SK-N-SH (cell line): ENCODE measurements at regions not wholly inside any gene's neighbourhood (a gene's known extent, or its start where the extent isn't known, plus 50 kb on each side); places are given as distances from the start of the nearest gene placed in this dataset.
A peak's percentile ranks its signal among the peaks of the same experiment; 100 is the strongest.

Experiments used
- CTCF ChIA-PET: fragments of 300-600, 350-600 bp; formaldehyde crosslinking; extraction: SDS; loops from one replicate; lab custom pipeline; 2021; lab: Yijun Ruan, JAX
- POLR2A ChIA-PET: fragments of 350-600 bp; sonication (Branson Sonifier 250); formaldehyde crosslinking; extraction: SDS; loops from one replicate; lab custom pipeline; 2020; ENCODE audit warnings: antibody characterized with exemption, inconsistent platforms; lab: Yijun Ruan, JAX
- DNase-seq: peaks from one replicate; pipeline ENCODE4 v3.0.0; 2012
- H2AFZ ChIP-seq: fragments of 200-600 bp; sonication (generic); 2 replicates; pipeline ENCODE4 v1.8.1; 2016; ENCODE audit warnings: antibody characterized with exemption, mild to moderate bottlenecking, low read depth
- H3F3A ChIP-seq: fragments of 200-600 bp; sonication (generic); replicated peaks from 2 replicates; pipeline ENCODE3; 2016; ENCODE audit warnings: antibody characterized with exemption, mild to moderate bottlenecking; ENCODE audit not compliant: insufficient read depth
- H3K27ac ChIP-seq, 2 experiments: fragments of 200-500 bp in 1 of 2; fragments of 200-600 bp in 1 of 2; sonication (Bioruptor generic) in 1 of 2; sonication (generic), shearing (Covaris generic) in 1 of 2; 2 replicates each; pipeline versions ENCODE4 v1.5.1 to v1.6.1; 2014 to 2016; ENCODE audit warnings: low read depth in 2 of 2, inconsistent platforms in 1 of 2, low read length in 1 of 2, mild to moderate bottlenecking in 1 of 2, mixed read lengths in 1 of 2
- H3K27me3 ChIP-seq: fragments of 200-600 bp; sonication (generic), shearing (Covaris generic); 2 replicates; pipeline ENCODE4 v1.6.1; 2016; ENCODE audit warnings: mixed run types; ENCODE audit not compliant: insufficient read depth
- H3K36me3 ChIP-seq, 2 experiments: fragments of 200-500 bp in 1 of 2; fragments of 200-600 bp in 1 of 2; sonication (Bioruptor generic) in 1 of 2; sonication (generic) in 1 of 2; replicated peaks in 1 of 2; 2 replicates each; pipeline versions ENCODE3 to v1.5.1; 2014 to 2016; ENCODE audit warnings: low read length in 1 of 2, mild to moderate bottlenecking in 1 of 2; ENCODE audit not compliant: insufficient read depth in 2 of 2, control insufficient read depth in 1 of 2
- H3K4me1 ChIP-seq, 2 experiments: fragments of 200-500 bp in 1 of 2; fragments of 200-600 bp in 1 of 2; sonication (Bioruptor generic) in 1 of 2; sonication (generic), shearing (Covaris generic) in 1 of 2; 2 replicates each; pipeline versions ENCODE4 v1.5.1 to v1.6.1; 2014 to 2016; ENCODE audit warnings: low read depth in 1 of 2, low read length in 1 of 2, mixed run types in 1 of 2; ENCODE audit not compliant: insufficient read depth in 2 of 2, control insufficient read depth in 1 of 2
- H3K4me2 ChIP-seq: fragments of 200-600 bp; sonication (generic), shearing (Covaris generic); 2 replicates; pipeline ENCODE4 v1.6.1; 2017; ENCODE audit warnings: mixed run types
- H3K4me3 ChIP-seq, 2 experiments: fragments of 200-500 bp in 1 of 2; fragments of 200-600 bp in 1 of 2; sonication (Bioruptor generic) in 1 of 2; sonication (generic), shearing (Covaris generic) in 1 of 2; 2 replicates each; pipeline versions ENCODE4 v1.5.1 to v1.8.1; 2014 to 2016; ENCODE audit warnings: low read depth in 2 of 2, inconsistent platforms in 1 of 2, low read length in 1 of 2, mild to moderate bottlenecking in 1 of 2, mixed read lengths in 1 of 2, moderate library complexity in 1 of 2
- H3K79me2 ChIP-seq: fragments of 200-600 bp; sonication (generic); 2 replicates; pipeline ENCODE4 v1.8.1; 2017; ENCODE audit warnings: mild to moderate bottlenecking; ENCODE audit not compliant: insufficient read depth
- H3K9ac ChIP-seq: fragments of 200-600 bp; sonication (generic); 2 replicates; pipeline ENCODE4 v1.6.1; 2017; ENCODE audit warnings: mixed run types
- H3K9me2 ChIP-seq: fragments of 200-600 bp; sonication (generic); 2 replicates; pipeline ENCODE4 v1.6.1; 2017; ENCODE audit warnings: mixed run types
- H3K9me3 ChIP-seq: fragments of 200-600 bp; sonication (generic); 2 replicates; pipeline ENCODE4 v1.6.1; 2017; ENCODE audit warnings: mixed run types, mild to moderate bottlenecking, moderate library complexity
- H4K20me1 ChIP-seq: fragments of 200-600 bp; sonication (generic); 2 replicates; pipeline ENCODE4 v1.6.1; 2017; ENCODE audit warnings: mild to moderate bottlenecking, mixed run types; ENCODE audit not compliant: insufficient read depth
- EP300 ChIP-seq, 2 experiments: IDR thresholded peaks; 2 replicates each; pipeline versions ENCODE4 v1.4.0 to v1.6.1; 2012; ENCODE audit warnings: borderline replicate concordance in 1 of 2, low read depth in 1 of 2, low read length in 1 of 2
- EZH2phosphoT487 ChIP-seq: fragments of 200-600 bp; sonication (generic); IDR thresholded peaks from 2 replicates; pipeline ENCODE4 v1.6.1; 2017; ENCODE audit warnings: low read depth, mixed run types, mild to moderate bottlenecking, antibody characterized with exemption, moderate library complexity, borderline replicate concordance
- FOSL2 ChIP-seq: IDR thresholded peaks from 2 replicates; pipeline ENCODE4 v1.4.0; 2012; ENCODE audit warnings: low read depth, mild to moderate bottlenecking, moderate library complexity, borderline replicate concordance
- JUND ChIP-seq: IDR thresholded peaks from 2 replicates; pipeline ENCODE4 v1.4.0; 2012
- MEF2A ChIP-seq: IDR thresholded peaks from 2 replicates; pipeline ENCODE4 v1.4.0; 2012; ENCODE audit warnings: low read depth, borderline replicate concordance
- MXI1 ChIP-seq: IDR thresholded peaks from 2 replicates; pipeline ENCODE4 v1.6.1; 2012; ENCODE audit warnings: mild to moderate bottlenecking, low read depth, low read length, improper control_type of control experiment
- RFX5 ChIP-seq: IDR thresholded peaks from 2 replicates; pipeline ENCODE4 v1.6.1; 2012; ENCODE audit warnings: mild to moderate bottlenecking, improper control_type of control experiment, low read length
- TAF1 ChIP-seq: IDR thresholded peaks from 2 replicates; pipeline ENCODE4 v1.6.1; 2012; ENCODE audit warnings: low read depth, mild to moderate bottlenecking, low read length, moderate library complexity, borderline replicate concordance
- TCF12 ChIP-seq: IDR thresholded peaks from 2 replicates; pipeline ENCODE4 v1.4.0; 2012
- TEAD4 ChIP-seq: IDR thresholded peaks from 2 replicates; pipeline ENCODE4 v1.4.0; 2012; ENCODE audit warnings: mild to moderate bottlenecking, borderline replicate concordance; ENCODE audit not compliant: insufficient read depth
- YY1 ChIP-seq: IDR thresholded peaks from 2 replicates; pipeline ENCODE4 v1.4.0; 2012; ENCODE audit warnings: low read depth, mild to moderate bottlenecking
- WGBS: methylation state at CpG from one replicate; pipeline ENCODE4 v1.1.6; 2017; ENCODE audit warnings: low lambda C conversion rate; 5-methylcytosine and 5-hydroxymethylcytosine counted together
- TF ChIP-seq, protein P1 (sequence below): fragments of 150-350 bp; IDR thresholded peaks from 2 replicates; pipeline ENCODE4 v1.6.1; 2017; ENCODE audit warnings: antibody characterized with exemption, low read length, low read depth, borderline replicate concordance
- TF ChIP-seq, protein P2 (sequence below): IDR thresholded peaks from 2 replicates; pipeline ENCODE4 v1.4.0; 2012; ENCODE audit warnings: low read depth, borderline replicate concordance
- TF ChIP-seq, protein P3 (sequence below): IDR thresholded peaks from 2 replicates; pipeline ENCODE4 v1.4.0; 2012; ENCODE audit warnings: low read depth

DNA sequence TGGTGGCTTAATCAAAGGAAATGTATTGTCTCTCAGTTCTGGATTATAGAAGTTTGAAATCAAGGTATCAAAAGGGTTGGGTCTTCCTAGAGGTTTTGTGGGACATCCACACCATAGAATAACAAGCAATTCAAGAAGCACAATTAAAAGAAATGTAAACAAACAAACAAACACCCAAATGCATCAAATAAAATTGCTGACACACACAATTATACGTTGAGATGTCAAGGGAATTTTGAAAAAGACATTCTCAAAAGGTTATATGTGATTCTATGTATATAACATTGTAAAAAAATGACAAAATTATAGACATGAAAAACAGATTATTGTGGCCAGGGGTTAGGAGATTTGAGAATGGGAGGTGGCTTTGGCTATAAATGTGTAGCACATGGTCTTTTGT is 250.7 kb upstream of the AGA start:
- Histone ChIP-seq H3K27ac (no peak overlapping the region), H3K27me3 (no peaks in the 10 kb centered on the region; the same call in 1 of the 2 replicates)
- no peak for TF ChIP-seq EP300 (IDR thresholded peaks at IDR 0.05; ENCODE audit: borderline replicate concordance in 1 of 2, low read depth in 1 of 2, low read length in 1 of 2)
- no peak for TF ChIP-seq EZH2phosphoT487
- TF ChIP-seq TAF1, result no peak
- no peak for TF ChIP-seq YY1
- no peak for TF ChIP-seq MEF2A
- TF ChIP-seq, protein P1, sequence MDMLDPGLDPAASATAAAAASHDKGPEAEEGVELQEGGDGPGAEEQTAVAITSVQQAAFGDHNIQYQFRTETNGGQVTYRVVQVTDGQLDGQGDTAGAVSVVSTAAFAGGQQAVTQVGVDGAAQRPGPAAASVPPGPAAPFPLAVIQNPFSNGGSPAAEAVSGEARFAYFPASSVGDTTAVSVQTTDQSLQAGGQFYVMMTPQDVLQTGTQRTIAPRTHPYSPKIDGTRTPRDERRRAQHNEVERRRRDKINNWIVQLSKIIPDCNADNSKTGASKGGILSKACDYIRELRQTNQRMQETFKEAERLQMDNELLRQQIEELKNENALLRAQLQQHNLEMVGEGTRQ, result no peak
- no peak for TF ChIP-seq RFX5
- TF ChIP-seq, protein P2, sequence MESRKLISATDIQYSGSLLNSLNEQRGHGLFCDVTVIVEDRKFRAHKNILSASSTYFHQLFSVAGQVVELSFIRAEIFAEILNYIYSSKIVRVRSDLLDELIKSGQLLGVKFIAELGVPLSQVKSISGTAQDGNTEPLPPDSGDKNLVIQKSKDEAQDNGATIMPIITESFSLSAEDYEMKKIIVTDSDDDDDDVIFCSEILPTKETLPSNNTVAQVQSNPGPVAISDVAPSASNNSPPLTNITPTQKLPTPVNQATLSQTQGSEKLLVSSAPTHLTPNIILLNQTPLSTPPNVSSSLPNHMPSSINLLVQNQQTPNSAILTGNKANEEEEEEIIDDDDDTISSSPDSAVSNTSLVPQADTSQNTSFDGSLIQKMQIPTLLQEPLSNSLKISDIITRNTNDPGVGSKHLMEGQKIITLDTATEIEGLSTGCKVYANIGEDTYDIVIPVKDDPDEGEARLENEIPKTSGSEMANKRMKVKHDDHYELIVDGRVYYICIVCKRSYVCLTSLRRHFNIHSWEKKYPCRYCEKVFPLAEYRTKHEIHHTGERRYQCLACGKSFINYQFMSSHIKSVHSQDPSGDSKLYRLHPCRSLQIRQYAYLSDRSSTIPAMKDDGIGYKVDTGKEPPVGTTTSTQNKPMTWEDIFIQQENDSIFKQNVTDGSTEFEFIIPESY, result no peak
- TF ChIP-seq, protein P3, sequence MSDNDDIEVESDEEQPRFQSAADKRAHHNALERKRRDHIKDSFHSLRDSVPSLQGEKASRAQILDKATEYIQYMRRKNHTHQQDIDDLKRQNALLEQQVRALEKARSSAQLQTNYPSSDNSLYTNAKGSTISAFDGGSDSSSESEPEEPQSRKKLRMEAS, result no peak
- no peak for TF ChIP-seq FOSL2
- TF ChIP-seq TEAD4, result no peak
- TF ChIP-seq, all 33 proteins: peak for 0
- DNase-seq, result no peak
- WGBS, result 8% methylated on average over 1 of the region's 1 CpG
- H3K9ac ChIP-seq, result no peak overlapping the region
- ChIA-PET POLR2A (no interaction called here), CTCF (no interaction called here)
- no peaks in the 10 kb centered on the region for H3K36me3 ChIP-seq
- no peak overlapping the region for H2AFZ ChIP-seq
- H4K20me1 ChIP-seq, result no peaks in the 10 kb centered on the region
- no peaks in the 10 kb centered on the region for H3K79me2 ChIP-seq
- H3F3A ChIP-seq, result no peaks in the 10 kb centered on the region
- no peak overlapping the region for H3K4me2 ChIP-seq
- H3K9me2 ChIP-seq, result no peaks in the 10 kb centered on the region; the same call in 1 of the 2 replicates
- H3K9me3 ChIP-seq, result no peaks in the 10 kb centered on the region
- H3K4me1 ChIP-seq, result no peaks in the 10 kb centered on the region
- no peak overlapping the region for H3K4me3 ChIP-seq

DNA sequence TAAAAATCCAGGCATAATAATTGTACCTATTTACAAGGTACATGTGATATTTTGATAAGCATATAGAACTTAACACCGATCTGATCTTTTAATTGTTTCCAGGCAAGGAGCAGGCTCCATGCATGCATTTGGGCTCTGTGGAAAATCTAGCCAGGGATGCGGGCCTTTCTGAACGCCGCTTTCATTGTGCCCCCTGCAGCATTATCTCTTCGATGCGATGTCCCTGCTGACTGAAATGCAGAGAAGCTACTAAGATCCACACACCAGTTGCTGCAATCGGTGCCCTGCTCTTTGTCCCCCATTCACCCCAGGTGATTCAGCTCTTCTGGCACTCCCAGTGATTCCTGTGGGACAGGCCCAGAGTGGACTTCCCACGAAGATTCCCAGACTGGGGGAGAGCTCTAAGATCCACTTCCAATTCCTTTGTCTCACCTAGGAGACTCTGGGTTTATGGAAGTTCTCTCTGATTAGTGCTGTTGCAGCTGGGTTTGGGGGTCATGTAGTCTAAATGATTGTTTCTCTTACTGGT is 254.3 kb upstream of the AGA start:
- H3K4me3 ChIP-seq, result no peak overlapping the region
- H3K36me3 ChIP-seq, result no peaks in the 10 kb centered on the region
- H2AFZ ChIP-seq, result peak overlapping the region; percentile 35; the same call in 1 of the 2 replicates
- ChIA-PET POLR2A (no interaction called here), CTCF (no interaction called here)
- H3K4me2 ChIP-seq, result no peak overlapping the region
- H3K4me1 ChIP-seq, result peaks cover 0 to 4% of the 10 kb centered on the region in 2 experiments; a peak in 1 of 4 replicates
- no peaks in the 10 kb centered on the region for H3K79me2 ChIP-seq
- no peaks in the 10 kb centered on the region for H3K9me3 ChIP-seq
- 13% methylated on average over 8 of the region's 8 CpGs for WGBS
- no peak overlapping the region for H3K27ac ChIP-seq
- H3K9me2 ChIP-seq, result no peaks in the 10 kb centered on the region; the same call in 1 of the 2 replicates
- H3K27me3 ChIP-seq, result no peaks in the 10 kb centered on the region
- H4K20me1 ChIP-seq, result no peaks in the 10 kb centered on the region
- TF ChIP-seq TCF12, result no peak
- TF ChIP-seq JUND, result no peak
- no peak for TF ChIP-seq RFX5
- TF ChIP-seq MXI1, result no peak
- no peak for DNase-seq
- no peaks in the 10 kb centered on the region for H3F3A ChIP-seq
- H3K9ac ChIP-seq, result no peak overlapping the region
